ENCODE measurements at regions not wholly inside any gene's neighbourhood (a gene's known extent, or its start where the extent isn't known, plus 50 kb on each side); places are given as distances from the start of the nearest gene placed in this dataset.

- TF ChIP-seq TGIF2 (CRISPR knock-in tag; IDR thresholded peaks at IDR 0.05), result no peak
- no peak for TF ChIP-seq ZNF460 (CRISPR knock-in tag; IDR thresholded peaks at IDR 0.05; ENCODE audit: borderline replicate concordance)
- TF ChIP-seq EP300 (IDR thresholded peaks at IDR 0.05; ENCODE audit: low read depth in 2 of 2, low read length in 2 of 2), result no peak
- TF ChIP-seq EP300 (CRISPR knock-in tag; IDR thresholded peaks at IDR 0.05; ENCODE audit: borderline replicate concordance), result no peak
- no peak for TF ChIP-seq ZNF747 (CRISPR knock-in tag; IDR thresholded peaks at IDR 0.05; ENCODE audit: borderline replicate concordance)
Observed at GRCh38 chr14:77991128-77991772, 178.9 kb upstream of the NRXN3 start.

Measured in HepG2 (cell line).